ENCODE measurements at regions not wholly inside any gene's neighbourhood (a gene's known extent, or its start where the extent isn't known, plus 50 kb on each side); places are given as distances from the start of the nearest gene placed in this dataset.

- no peak for TF ChIP-seq PATZ1 (CRISPR knock-in tag; IDR thresholded peaks at IDR 0.05; ENCODE audit: borderline replicate concordance)
- TF ChIP-seq ARNTL (CRISPR knock-in tag; IDR thresholded peaks at IDR 0.05; ENCODE audit: borderline replicate concordance, low read depth), result no peak
Observed at GRCh38 chr17:72457712-72458111, 336.9 kb downstream of the SOX9 start (continued).

GRCh38 chr17:72458301-72458700 lies 337.5 kb downstream of the SOX9 start:
- no peak for ATAC-seq
- no peak for TF ChIP-seq PPARA (CRISPR knock-in tag; IDR thresholded peaks at IDR 0.05; ENCODE audit: borderline replicate concordance)
- no peak for TF ChIP-seq ZNF565 (CRISPR knock-in tag; conservative IDR thresholded peaks at IDR 0.05; ENCODE audit: low read depth)
- no peak for TF ChIP-seq BACH2 (CRISPR knock-in tag; IDR thresholded peaks at IDR 0.05; ENCODE audit: borderline replicate concordance)
- no peak for TF ChIP-seq ZNF8 (CRISPR knock-in tag; IDR thresholded peaks at IDR 0.05)
- no peak for TF ChIP-seq ZFP3 (CRISPR knock-in tag; IDR thresholded peaks at IDR 0.05)
- no peak for TF ChIP-seq POU6F1 (CRISPR knock-in tag; IDR thresholded peaks at IDR 0.05; ENCODE audit: borderline replicate concordance, low read depth)
- TF ChIP-seq TOX (CRISPR knock-in tag; IDR thresholded peaks at IDR 0.05; ENCODE audit: borderline replicate concordance), result no peak
- no peak for TF ChIP-seq ARNTL (CRISPR knock-in tag; IDR thresholded peaks at IDR 0.05; ENCODE audit: borderline replicate concordance, low read depth)
- no peak for TF ChIP-seq TCF4 (CRISPR knock-in tag; IDR thresholded peaks at IDR 0.05; ENCODE audit: borderline replicate concordance)

GRCh38 chr17:72460711-72461110 lies 339.9 kb downstream of the SOX9 start:
- TF ChIP-seq ZNF70 (CRISPR knock-in tag; IDR thresholded peaks at IDR 0.05) (no peak), BACH2 (CRISPR knock-in tag; IDR thresholded peaks at IDR 0.05; ENCODE audit: borderline replicate concordance) (no peak), ZNF8 (CRISPR knock-in tag; IDR thresholded peaks at IDR 0.05) (no peak), OSR1 (CRISPR knock-in tag; IDR thresholded peaks at IDR 0.05) (no peak)
- ATAC-seq, result no peak

GRCh38 chr17:72461757-72462156 lies 340.9 kb downstream of the SOX9 start:
- ATAC-seq, result no peak
- TF ChIP-seq ZFP3 (CRISPR knock-in tag; IDR thresholded peaks at IDR 0.05) (no peak), ISL1 (CRISPR knock-in tag; IDR thresholded peaks at IDR 0.05) (no peak), CSDC2 (CRISPR knock-in tag; IDR thresholded peaks at IDR 0.05) (no peak), ARNTL (CRISPR knock-in tag; IDR thresholded peaks at IDR 0.05; ENCODE audit: borderline replicate concordance, low read depth) (no peak), GLIS3 (CRISPR knock-in tag; IDR thresholded peaks at IDR 0.05) (no peak), ZNF565 (CRISPR knock-in tag; conservative IDR thresholded peaks at IDR 0.05; ENCODE audit: low read depth) (no peak), ZC3H10 (CRISPR knock-in tag; IDR thresholded peaks at IDR 0.05) (no peak), CREB5 (CRISPR knock-in tag; IDR thresholded peaks at IDR 0.05; ENCODE audit: low read depth) (no peak), PATZ1 (CRISPR knock-in tag; IDR thresholded peaks at IDR 0.05; ENCODE audit: borderline replicate concordance) (no peak), CSRNP3 (CRISPR knock-in tag; IDR thresholded peaks at IDR 0.05) (no peak), RARB (CRISPR knock-in tag; IDR thresholded peaks at IDR 0.05) (no peak), ZNF70 (CRISPR knock-in tag; IDR thresholded peaks at IDR 0.05) (no peak), PPARA (CRISPR knock-in tag; IDR thresholded peaks at IDR 0.05; ENCODE audit: borderline replicate concordance) (no peak), TOX (CRISPR knock-in tag; IDR thresholded peaks at IDR 0.05; ENCODE audit: borderline replicate concordance) (no peak), ESRRG (CRISPR knock-in tag; IDR thresholded peaks at IDR 0.05) (no peak)
